ENCODE measurements at regions not wholly inside any gene's neighbourhood (a gene's known extent, or its start where the extent isn't known, plus 50 kb on each side); places are given as distances from the start of the nearest gene placed in this dataset.

GRCh38 chrX:39174772-39175417 is 373.6 kb downstream of the MID1IP1 start:
- H3K27me3 ChIP-seq (ENCODE audit: insufficient read depth, low read length) = no peaks in the 10 kb centered on the region
- no peaks in the 10 kb centered on the region for H3K9me3 ChIP-seq (ENCODE audit: low read depth, low read length)
- H3K4me1 ChIP-seq (ENCODE audit: insufficient read depth, low read length) = peaks cover 7% of the 10 kb centered on the region
- H3K4me3 ChIP-seq (ENCODE audit: low read length) = no peak overlapping the region

GRCh38 chrX:39175418-39176057 is 374.3 kb downstream of the MID1IP1 start:
- Histone ChIP-seq H3K4me1 (ENCODE audit: insufficient read depth, low read length) (peaks cover 7% of the 10 kb centered on the region), H3K27me3 (ENCODE audit: insufficient read depth, low read length) (no peaks in the 10 kb centered on the region), H3K9me3 (ENCODE audit: low read depth, low read length) (no peaks in the 10 kb centered on the region), H3K4me3 (ENCODE audit: low read length) (no peak overlapping the region)

GRCh38 chrX:39176105-39176504 is 374.8 kb downstream of the MID1IP1 start:
- no peak overlapping the region for H3K4me3 ChIP-seq (ENCODE audit: low read length)
- H3K27me3 ChIP-seq (ENCODE audit: insufficient read depth, low read length) = no peaks in the 10 kb centered on the region
- H3K9me3 ChIP-seq (ENCODE audit: low read depth, low read length) = no peaks in the 10 kb centered on the region
- H3K4me1 ChIP-seq (ENCODE audit: insufficient read depth, low read length) = peaks cover 7% of the 10 kb centered on the region

GRCh38 chrX:39189431-39189830 is 388.2 kb downstream of the MID1IP1 start:
- no peaks in the 10 kb centered on the region for H3K9me3 ChIP-seq (ENCODE audit: low read depth, low read length)
- H3K27me3 ChIP-seq (ENCODE audit: insufficient read depth, low read length) = no peaks in the 10 kb centered on the region
- no peak overlapping the region for H3K4me3 ChIP-seq (ENCODE audit: low read length)
- H3K4me1 ChIP-seq (ENCODE audit: insufficient read depth, low read length) = no peaks in the 10 kb centered on the region

GRCh38 chrX:39194673-39195072 is 393.4 kb downstream of the MID1IP1 start:
- H3K9me3 ChIP-seq (ENCODE audit: low read depth, low read length) = no peaks in the 10 kb centered on the region
- H3K4me1 ChIP-seq (ENCODE audit: insufficient read depth, low read length) = peaks cover 22% of the 10 kb centered on the region
- no peak overlapping the region for H3K4me3 ChIP-seq (ENCODE audit: low read length)
- H3K27me3 ChIP-seq (ENCODE audit: insufficient read depth, low read length) = no peaks in the 10 kb centered on the region

GRCh38 chrX:39195156-39195555 is 393.9 kb downstream of the MID1IP1 start:
- Histone ChIP-seq H3K9me3 (ENCODE audit: low read depth, low read length) (no peaks in the 10 kb centered on the region), H3K27me3 (ENCODE audit: insufficient read depth, low read length) (no peaks in the 10 kb centered on the region), H3K4me3 (ENCODE audit: low read length) (no peak overlapping the region), H3K4me1 (ENCODE audit: insufficient read depth, low read length) (peaks cover 22% of the 10 kb centered on the region)

- H3K4me1 ChIP-seq (ENCODE audit: insufficient read depth, low read length) = peaks cover 22% of the 10 kb centered on the region
- H3K27me3 ChIP-seq (ENCODE audit: insufficient read depth, low read length) = no peaks in the 10 kb centered on the region
- H3K9me3 ChIP-seq (ENCODE audit: low read depth, low read length) = no peaks in the 10 kb centered on the region
- H3K4me3 ChIP-seq (ENCODE audit: low read length) = no peak overlapping the region
Measured at GRCh38 chrX:39196192-39197102, 395.2 kb downstream of the MID1IP1 start.

- Histone ChIP-seq H3K27me3 (ENCODE audit: insufficient read depth, low read length) (no peaks in the 10 kb centered on the region), H3K4me3 (ENCODE audit: low read length) (no peak overlapping the region), H3K4me1 (ENCODE audit: insufficient read depth, low read length) (peaks cover 22% of the 10 kb centered on the region), H3K9me3 (ENCODE audit: low read depth, low read length) (no peaks in the 10 kb centered on the region)
Measured at GRCh38 chrX:39199429-39199828, 398.2 kb downstream of the MID1IP1 start.

GRCh38 chrX:39201305-39201990 is 400.2 kb downstream of the MID1IP1 start:
- Histone ChIP-seq H3K9me3 (ENCODE audit: low read depth, low read length) (no peaks in the 10 kb centered on the region), H3K27me3 (ENCODE audit: insufficient read depth, low read length) (no peaks in the 10 kb centered on the region), H3K4me3 (ENCODE audit: low read length) (no peak overlapping the region), H3K4me1 (ENCODE audit: insufficient read depth, low read length) (peaks cover 8% of the 10 kb centered on the region)

- H3K9me3 ChIP-seq (ENCODE audit: low read depth, low read length) = no peaks in the 10 kb centered on the region
- H3K4me3 ChIP-seq (ENCODE audit: low read length) = no peak overlapping the region
- H3K27me3 ChIP-seq (ENCODE audit: insufficient read depth, low read length) = no peaks in the 10 kb centered on the region
- H3K4me1 ChIP-seq (ENCODE audit: insufficient read depth, low read length) = no peaks in the 10 kb centered on the region
Measured at GRCh38 chrX:39202641-39203040, 401.4 kb downstream of the MID1IP1 start.

- no peak overlapping the region for H3K4me3 ChIP-seq (ENCODE audit: low read length)
- H3K9me3 ChIP-seq (ENCODE audit: low read depth, low read length) = no peaks in the 10 kb centered on the region
- no peaks in the 10 kb centered on the region for H3K4me1 ChIP-seq (ENCODE audit: insufficient read depth, low read length)
- H3K27me3 ChIP-seq (ENCODE audit: insufficient read depth, low read length) = no peaks in the 10 kb centered on the region
Measured at GRCh38 chrX:39203427-39203826, 402.2 kb downstream of the MID1IP1 start.

GRCh38 chrX:39204353-39204752 is 403.1 kb downstream of the MID1IP1 start:
- H3K9me3 ChIP-seq (ENCODE audit: low read depth, low read length) = no peaks in the 10 kb centered on the region
- H3K4me3 ChIP-seq (ENCODE audit: low read length) = no peak overlapping the region
- H3K27me3 ChIP-seq (ENCODE audit: insufficient read depth, low read length) = no peaks in the 10 kb centered on the region
- H3K4me1 ChIP-seq (ENCODE audit: insufficient read depth, low read length) = no peaks in the 10 kb centered on the region

- H3K4me3 ChIP-seq (ENCODE audit: low read length) = no peak overlapping the region
- no peaks in the 10 kb centered on the region for H3K9me3 ChIP-seq (ENCODE audit: low read depth, low read length)
- no peaks in the 10 kb centered on the region for H3K27me3 ChIP-seq (ENCODE audit: insufficient read depth, low read length)
- H3K4me1 ChIP-seq (ENCODE audit: insufficient read depth, low read length) = no peaks in the 10 kb centered on the region
Measured at GRCh38 chrX:39204945-39205344, 403.7 kb downstream of the MID1IP1 start.

GRCh38 chrX:39205467-39205866 is 404.2 kb downstream of the MID1IP1 start:
- Histone ChIP-seq H3K27me3 (ENCODE audit: insufficient read depth, low read length) (no peaks in the 10 kb centered on the region), H3K4me3 (ENCODE audit: low read length) (no peak overlapping the region), H3K4me1 (ENCODE audit: insufficient read depth, low read length) (no peaks in the 10 kb centered on the region), H3K9me3 (ENCODE audit: low read depth, low read length) (no peaks in the 10 kb centered on the region)
